ENCODE measurements at regions not wholly inside any gene's neighbourhood (a gene's known extent, or its start where the extent isn't known, plus 50 kb on each side); places are given as distances from the start of the nearest gene placed in this dataset.

DNA sequence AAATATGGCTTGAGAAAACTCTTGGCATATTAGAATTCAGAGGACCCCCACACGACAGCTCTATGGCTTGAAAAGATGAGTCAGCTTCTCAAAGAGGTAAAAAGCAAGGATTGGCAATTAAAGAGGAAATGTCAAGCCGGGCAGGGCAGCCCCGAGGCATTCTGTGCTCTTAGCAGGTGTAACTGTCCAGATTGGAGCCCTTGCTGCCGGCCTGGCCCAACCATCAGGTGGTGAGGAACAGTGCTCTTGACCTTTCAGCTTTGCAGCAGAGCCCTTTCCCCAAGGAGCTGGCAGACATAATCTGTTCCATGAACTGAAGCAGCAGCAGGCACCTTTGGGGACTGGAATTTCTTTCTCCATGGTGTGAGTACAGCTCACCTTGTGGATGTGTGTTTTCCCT is 287.8 kb downstream of the UTP18 start:
- Histone ChIP-seq H3K27me3 (ENCODE audit: control insufficient read depth, insufficient read depth, low read length) (no peaks in the 10 kb centered on the region), H3K27ac (ENCODE audit: low read depth, low read length) (no peak overlapping the region), H3K36me3 (ENCODE audit: control insufficient read depth, insufficient read depth, low read length) (no peaks in the 10 kb centered on the region), H3K4me3 (ENCODE audit: low read depth, low read length) (no peak overlapping the region), H3K9ac (ENCODE audit: low read depth, low read length) (no peak overlapping the region), H3K9me3 (ENCODE audit: control insufficient read depth, insufficient read depth, low read length) (no peaks in the 10 kb centered on the region), H3K4me1 (ENCODE audit: control insufficient read depth, insufficient read depth, low read length) (no peaks in the 10 kb centered on the region; the same call in 1 of the 2 replicates)

DNA sequence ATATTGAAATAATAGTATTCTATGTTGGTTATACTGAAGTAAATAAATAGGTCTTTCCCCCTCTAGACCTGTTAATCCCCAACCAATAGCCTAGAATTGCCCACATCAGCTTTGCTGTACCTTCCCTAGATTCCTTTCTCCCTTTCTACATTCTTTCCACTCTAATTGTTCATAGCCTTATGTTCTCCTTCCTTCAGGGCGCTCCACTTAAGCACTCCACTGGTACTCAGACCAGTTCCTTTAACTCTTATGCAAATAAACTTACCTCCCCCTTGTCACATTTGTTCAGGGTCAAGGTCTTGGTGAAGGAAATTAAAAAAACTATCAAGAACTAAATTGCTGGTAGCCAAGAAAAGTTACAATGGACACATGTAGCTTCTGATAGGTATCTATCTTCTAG is 294.8 kb downstream of the UTP18 start:
- Histone ChIP-seq H3K9ac (ENCODE audit: low read depth, low read length) (no peak overlapping the region), H3K27ac (ENCODE audit: low read depth, low read length) (no peak overlapping the region), H3K36me3 (ENCODE audit: control insufficient read depth, insufficient read depth, low read length) (no peaks in the 10 kb centered on the region), H3K4me1 (ENCODE audit: control insufficient read depth, insufficient read depth, low read length) (no peaks in the 10 kb centered on the region), H3K9me3 (ENCODE audit: control insufficient read depth, insufficient read depth, low read length) (no peaks in the 10 kb centered on the region), H3K4me3 (ENCODE audit: low read depth, low read length) (no peak overlapping the region), H3K27me3 (ENCODE audit: control insufficient read depth, insufficient read depth, low read length) (no peaks in the 10 kb centered on the region)

DNA sequence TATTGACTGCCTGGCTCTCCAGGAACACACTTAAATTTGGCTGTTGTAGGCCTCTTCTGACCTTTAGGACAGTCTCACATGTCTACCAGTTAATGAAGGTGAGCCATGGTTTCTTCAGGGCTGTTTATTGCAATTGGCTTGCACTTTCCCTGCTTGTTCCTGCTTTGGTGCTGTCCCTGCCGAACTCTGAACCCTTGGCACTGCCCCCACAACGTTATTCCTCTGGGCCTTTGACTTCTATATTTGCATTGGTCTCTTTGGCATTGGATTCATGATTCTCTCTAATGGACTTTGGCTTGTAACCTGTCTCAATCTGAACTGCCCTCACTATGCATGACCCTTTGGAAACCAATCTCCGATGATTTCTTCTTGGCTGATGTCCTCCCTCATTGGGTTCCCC is 299.4 kb downstream of the UTP18 start:
- Histone ChIP-seq H3K36me3 (ENCODE audit: control insufficient read depth, insufficient read depth, low read length) (no peaks in the 10 kb centered on the region), H3K4me3 (ENCODE audit: low read depth, low read length) (no peak overlapping the region), H3K9ac (ENCODE audit: low read depth, low read length) (no peak overlapping the region), H3K27ac (ENCODE audit: low read depth, low read length) (no peak overlapping the region), H3K9me3 (ENCODE audit: control insufficient read depth, insufficient read depth, low read length) (no peaks in the 10 kb centered on the region), H3K27me3 (ENCODE audit: control insufficient read depth, insufficient read depth, low read length) (no peaks in the 10 kb centered on the region), H3K4me1 (ENCODE audit: control insufficient read depth, insufficient read depth, low read length) (no peaks in the 10 kb centered on the region)

DNA sequence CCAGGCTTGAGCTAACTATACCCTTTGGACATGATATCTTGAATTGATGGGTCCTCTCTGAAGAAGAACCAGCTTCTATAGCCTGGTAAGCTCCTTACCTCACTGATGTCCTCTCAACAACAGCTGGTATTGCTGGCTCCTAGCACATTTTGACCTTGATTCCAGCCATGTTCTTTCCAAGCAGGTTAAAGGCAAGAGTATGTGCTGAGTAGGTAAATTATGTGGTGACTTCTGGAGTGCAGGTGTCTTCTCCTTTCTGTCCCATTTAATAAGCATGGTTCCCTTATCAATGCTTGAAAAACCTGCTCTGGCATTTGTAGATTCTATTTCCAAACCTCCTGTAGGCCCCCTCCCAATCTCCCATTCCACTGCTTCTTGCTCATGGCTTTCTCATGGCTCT is 300.1 kb downstream of the UTP18 start:
- Histone ChIP-seq H3K4me3 (ENCODE audit: low read depth, low read length) (no peak overlapping the region), H3K4me1 (ENCODE audit: control insufficient read depth, insufficient read depth, low read length) (no peaks in the 10 kb centered on the region), H3K9me3 (ENCODE audit: control insufficient read depth, insufficient read depth, low read length) (no peaks in the 10 kb centered on the region), H3K9ac (ENCODE audit: low read depth, low read length) (no peak overlapping the region), H3K27ac (ENCODE audit: low read depth, low read length) (no peak overlapping the region), H3K36me3 (ENCODE audit: control insufficient read depth, insufficient read depth, low read length) (no peaks in the 10 kb centered on the region), H3K27me3 (ENCODE audit: control insufficient read depth, insufficient read depth, low read length) (no peaks in the 10 kb centered on the region)

DNA sequence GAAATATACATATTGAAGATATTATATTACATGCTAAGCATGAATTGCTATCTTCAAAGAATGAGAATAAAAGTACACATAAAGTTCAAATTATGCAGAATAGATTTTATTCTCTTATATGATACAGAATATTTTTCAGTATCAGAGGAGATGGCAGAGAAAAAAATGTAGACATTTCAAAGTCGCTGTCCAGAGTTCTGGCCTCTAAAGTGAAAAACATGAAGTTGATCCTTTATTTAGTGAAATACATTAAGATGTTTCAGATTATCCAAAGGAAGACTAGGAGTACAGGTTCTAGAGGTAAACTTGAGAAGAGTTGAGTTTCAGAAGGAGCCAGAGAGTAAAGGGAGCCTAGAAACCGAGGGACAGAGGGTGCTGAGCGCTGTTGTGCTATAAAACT is 303.6 kb downstream of the UTP18 start:
- Histone ChIP-seq H3K9ac (ENCODE audit: low read depth, low read length) (no peak overlapping the region), H3K27ac (ENCODE audit: low read depth, low read length) (no peak overlapping the region), H3K4me3 (ENCODE audit: low read depth, low read length) (no peak overlapping the region), H3K36me3 (ENCODE audit: control insufficient read depth, insufficient read depth, low read length) (no peaks in the 10 kb centered on the region), H3K27me3 (ENCODE audit: control insufficient read depth, insufficient read depth, low read length) (no peaks in the 10 kb centered on the region), H3K9me3 (ENCODE audit: control insufficient read depth, insufficient read depth, low read length) (no peaks in the 10 kb centered on the region), H3K4me1 (ENCODE audit: control insufficient read depth, insufficient read depth, low read length) (no peaks in the 10 kb centered on the region)

DNA sequence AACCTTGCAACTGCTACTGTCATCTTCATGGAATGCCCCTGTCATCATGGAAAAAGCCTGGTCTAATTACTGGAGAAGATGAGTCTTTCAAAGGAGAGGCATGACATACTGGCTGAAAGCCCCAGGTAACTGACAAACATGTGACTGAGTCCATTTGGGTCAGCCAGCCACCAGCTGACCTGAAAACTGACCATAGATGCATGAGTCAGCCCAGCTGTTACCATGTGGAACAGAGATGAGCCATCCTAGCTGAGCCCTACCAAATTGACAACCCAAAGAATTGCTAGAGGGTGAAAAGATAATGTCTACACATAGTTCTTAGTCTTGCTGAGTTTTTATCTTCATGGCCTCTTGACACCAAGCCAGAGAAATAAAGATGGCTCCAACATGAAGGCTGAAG is 311.8 kb downstream of the UTP18 start:
- Histone ChIP-seq H3K27ac (ENCODE audit: low read depth, low read length) (no peak overlapping the region), H3K4me3 (ENCODE audit: low read depth, low read length) (no peak overlapping the region), H3K36me3 (ENCODE audit: control insufficient read depth, insufficient read depth, low read length) (no peaks in the 10 kb centered on the region), H3K4me1 (ENCODE audit: control insufficient read depth, insufficient read depth, low read length) (no peaks in the 10 kb centered on the region), H3K27me3 (ENCODE audit: control insufficient read depth, insufficient read depth, low read length) (no peaks in the 10 kb centered on the region), H3K9ac (ENCODE audit: low read depth, low read length) (no peak overlapping the region), H3K9me3 (ENCODE audit: control insufficient read depth, insufficient read depth, low read length) (no peaks in the 10 kb centered on the region)

Measured in HUES48 (cell line).